SU-DHL-6 (cell line): ENCODE measurements at regions not wholly inside any gene's neighbourhood (a gene's known extent, or its start where the extent isn't known, plus 50 kb on each side); places are given as distances from the start of the nearest gene placed in this dataset.
"Not testable (repeated sequence)": the region's sequence is repeated elsewhere in the genome, so short reads cannot be mapped to it uniquely, and the experiment has no call there.

Experiments
- H2AFZ ChIP-seq: fragments of 200-600 bp; sonication (generic); 2 replicates; pipeline ENCODE4 v1.6.1; 2014; ENCODE audit warnings: low read depth, mild to moderate bottlenecking, moderate library complexity, mixed read lengths, antibody characterized with exemption, low read length; ENCODE audit not compliant: severe bottlenecking
- H3F3A ChIP-seq: fragments of 200-600 bp; shearing (Covaris generic); 2 replicates; pipeline ENCODE4 v1.6.0; 2016; ENCODE audit warnings: antibody characterized with exemption, mild to moderate bottlenecking; ENCODE audit not compliant: insufficient read depth
- H3K27ac ChIP-seq: fragments of 200-600 bp; sonication (generic); 2 replicates; pipeline ENCODE4 v1.5.1; 2016; ENCODE audit warnings: low read depth, mild to moderate bottlenecking, low read length, moderate library complexity, mixed read lengths
- H3K27me3 ChIP-seq: fragments of 200-600 bp; sonication (generic), shearing (Covaris generic); 2 replicates; pipeline ENCODE4 v1.6.0; 2014; ENCODE audit warnings: mild to moderate bottlenecking, low read length
- H3K36me3 ChIP-seq: fragments of 200-600 bp; sonication (generic); 2 replicates; pipeline ENCODE4 v1.6.1; 2014; ENCODE audit warnings: mild to moderate bottlenecking, low read length, mixed read lengths
- H3K4me2 ChIP-seq: fragments of 300-600, 200-600 bp; shearing (Covaris generic), sonication (generic); 2 replicates; pipeline ENCODE4 v1.6.0; 2014; ENCODE audit warnings: low read length, low read depth, mild to moderate bottlenecking; ENCODE audit not compliant: poor library complexity, severe bottlenecking
- H3K4me3 ChIP-seq: fragments of 200-600 bp; sonication (generic); 2 replicates; pipeline ENCODE4 v1.5.1; 2014; ENCODE audit warnings: antibody characterized with exemption, low read length, mild to moderate bottlenecking, mixed read lengths; ENCODE audit not compliant: insufficient read depth, poor library complexity, severe bottlenecking
- H3K79me2 ChIP-seq: fragments of 200-600 bp; sonication (generic); 2 replicates; pipeline ENCODE4 v1.6.1; 2014; ENCODE audit warnings: mild to moderate bottlenecking, low read length, moderate library complexity; ENCODE audit not compliant: insufficient read depth
- H3K9ac ChIP-seq: fragments of 200-600 bp; sonication (generic); 2 replicates; pipeline ENCODE4 v1.7.0; 2014; ENCODE audit warnings: mild to moderate bottlenecking, low read length
- H3K9me2 ChIP-seq: fragments of 200-600 bp; sonication (generic); replicated peaks from 2 replicates; pipeline ENCODE4 v1.6.1; 2014; ENCODE audit warnings: low read length; ENCODE audit not compliant: insufficient read depth
- H3K9me3 ChIP-seq: fragments of 200-600 bp; sonication (generic); 2 replicates; pipeline ENCODE4 v1.6.1; 2014; ENCODE audit warnings: low read length, mixed read lengths; ENCODE audit not compliant: insufficient read depth
- H4K20me1 ChIP-seq: fragments of 200-600 bp; sonication (generic); 2 replicates; pipeline ENCODE4 v1.6.1; 2014; ENCODE audit warnings: low read depth, mild to moderate bottlenecking, antibody characterized with exemption, low read length, moderate library complexity, mixed read lengths
- CTCF ChIP-seq: fragments of 200-600 bp; sonication (generic); IDR thresholded peaks from one replicate; pipeline ENCODE4 v1.5.1; 2017; ENCODE audit warnings: antibody characterized with exemption, mild to moderate bottlenecking, low read length, moderate library complexity; ENCODE audit not compliant: insufficient read depth, poor library complexity, severe bottlenecking
- EZH2phosphoT487 ChIP-seq: fragments of 200-600 bp; sonication (generic), shearing (Covaris generic); conservative IDR thresholded peaks from 2 replicates; pipeline ENCODE4 v1.6.1; 2018; ENCODE audit warnings: mild to moderate bottlenecking, antibody characterized with exemption, low read length, moderate library complexity, mixed read lengths

DNA sequence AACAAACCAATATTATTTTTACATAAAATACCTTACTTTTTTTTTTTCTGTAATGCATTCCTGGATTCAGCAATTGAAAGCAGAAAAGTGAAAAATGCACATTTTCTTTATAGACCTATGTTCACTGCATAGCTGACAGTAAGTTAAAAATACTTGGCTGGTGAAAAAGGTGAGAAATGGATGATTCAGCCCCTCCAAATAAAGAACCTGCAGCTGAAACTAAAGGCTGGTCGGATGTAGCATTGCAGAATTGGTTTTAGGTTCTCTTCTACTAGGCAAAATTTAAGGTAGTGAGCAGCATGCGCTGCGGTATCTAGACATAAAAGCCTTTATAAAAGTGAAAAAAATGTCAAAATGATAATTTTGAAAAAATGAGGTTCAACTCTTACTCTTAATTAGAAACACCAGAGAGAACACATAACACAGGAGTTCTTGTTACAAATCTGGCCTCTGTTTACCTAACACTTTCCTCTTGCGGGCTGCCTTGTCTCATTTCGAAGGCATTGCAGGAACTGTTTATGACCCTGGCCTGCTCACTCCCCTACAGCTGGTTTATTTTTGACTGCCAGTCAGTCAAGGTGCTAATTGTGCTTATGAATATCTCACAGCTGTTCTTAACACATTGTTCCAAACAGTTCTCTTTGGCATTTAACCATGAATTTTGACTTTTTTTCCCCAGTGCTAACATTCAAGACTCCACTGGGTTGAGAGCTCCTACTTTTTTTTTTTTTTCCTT is 455.4 kb upstream of the TBL1XR1 start:
- Histone ChIP-seq H4K20me1 (no peaks in the 10 kb centered on the region), H3K27me3 (no peaks in the 10 kb centered on the region), H3F3A (no peaks in the 10 kb centered on the region), H3K27ac (no peak overlapping the region), H3K79me2 (no peaks in the 10 kb centered on the region), H3K36me3 (no peaks in the 10 kb centered on the region), H3K9ac (no peak overlapping the region), H3K4me2 (no peak overlapping the region), H3K9me3 (no peaks in the 10 kb centered on the region), H3K9me2 (no peaks in the 10 kb centered on the region), H3K4me3 (no peak overlapping the region), H2AFZ (no peak overlapping the region)
- TF ChIP-seq EZH2phosphoT487: no peak
- no peak for TF ChIP-seq CTCF

DNA sequence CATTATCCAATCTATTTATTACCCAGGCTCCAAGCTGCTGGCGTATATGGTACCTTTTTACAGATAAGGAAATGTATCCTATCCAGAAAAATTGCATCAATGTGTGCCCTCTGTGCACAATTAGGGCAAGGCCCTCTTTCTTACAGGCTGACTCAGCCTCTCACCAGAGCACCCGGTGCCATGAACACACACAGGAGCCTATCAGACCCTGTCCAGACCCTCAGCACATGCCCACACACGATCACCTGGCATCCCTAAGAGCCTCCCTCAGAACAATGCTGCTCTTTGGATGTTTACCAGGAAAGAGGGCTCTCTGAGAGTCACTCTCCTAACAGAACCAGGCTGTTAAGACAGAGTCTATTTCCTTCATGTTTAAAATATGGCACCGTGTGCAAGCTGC is 460.0 kb upstream of the TBL1XR1 start:
- Histone ChIP-seq H3K27me3 (no peaks in the 10 kb centered on the region), H3K79me2 (no peaks in the 10 kb centered on the region), H3K4me2 (no peak overlapping the region), H3K4me3 (no peak overlapping the region), H3K36me3 (no peaks in the 10 kb centered on the region), H3K27ac (no peak overlapping the region), H2AFZ (no peak overlapping the region), H3K9ac (no peak overlapping the region), H3K9me3 (no peaks in the 10 kb centered on the region), H3K9me2 (no peaks in the 10 kb centered on the region), H4K20me1 (no peaks in the 10 kb centered on the region), H3F3A (no peaks in the 10 kb centered on the region)
- TF ChIP-seq CTCF (no peak), EZH2phosphoT487 (no peak)

- Histone ChIP-seq H3K4me3 (no peak overlapping the region), H3K36me3 (no peaks in the 10 kb centered on the region), H3K9ac (no peak overlapping the region), H3K27ac (no peak overlapping the region), H2AFZ (no peak overlapping the region), H4K20me1 (no peaks in the 10 kb centered on the region), H3K9me3 (no peaks in the 10 kb centered on the region), H3K27me3 (no peaks in the 10 kb centered on the region), H3K9me2 (no peaks in the 10 kb centered on the region), H3K4me2 (no peak overlapping the region), H3F3A (no peaks in the 10 kb centered on the region), H3K79me2 (no peaks in the 10 kb centered on the region)
- TF ChIP-seq CTCF: no peak
- TF ChIP-seq EZH2phosphoT487: no peak
These were observed 461.1 kb upstream of the TBL1XR1 start for GRCh38 chr3:177658354-177658753.

DNA sequence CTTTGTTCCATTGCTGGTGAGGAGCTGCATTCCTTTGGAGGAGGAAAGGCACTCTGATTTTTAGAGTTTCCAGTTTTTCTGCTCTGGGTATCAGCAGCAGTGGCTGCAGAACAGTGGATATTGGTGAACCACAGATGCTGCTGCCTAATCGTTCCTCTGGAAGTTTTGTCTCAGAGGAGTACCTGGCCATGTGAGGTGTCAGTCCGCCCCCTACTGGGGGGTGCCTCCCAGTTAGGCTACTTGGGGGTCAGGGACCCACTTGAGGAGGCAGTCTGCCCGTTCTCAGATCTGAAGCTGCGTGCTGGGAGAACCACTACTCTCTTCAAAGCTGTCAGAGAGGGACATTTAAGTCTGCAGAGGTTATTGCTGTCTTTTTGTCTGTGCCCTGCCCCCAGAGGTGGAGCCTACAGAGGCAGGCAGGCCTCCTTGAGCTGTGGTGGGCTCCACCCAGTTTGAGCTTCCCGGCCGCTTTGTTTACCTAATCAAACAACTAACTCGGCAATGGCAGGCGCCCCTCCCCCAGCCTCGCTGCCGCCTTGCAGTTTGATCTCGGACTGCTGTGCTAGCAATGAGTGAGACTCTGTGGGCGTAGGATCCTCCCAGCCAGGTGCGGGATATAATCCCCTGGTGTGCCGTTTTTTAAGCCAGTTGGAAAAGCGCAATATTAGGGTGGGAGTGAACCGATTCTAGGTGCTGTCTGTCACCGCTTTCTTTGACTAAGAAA is 467.3 kb upstream of the TBL1XR1 start:
- not testable (repeated sequence) for H3K4me3 ChIP-seq, H3K9me2 ChIP-seq, H3F3A ChIP-seq, H2AFZ ChIP-seq, H3K9me3 ChIP-seq, H3K36me3 ChIP-seq, H3K79me2 ChIP-seq, H4K20me1 ChIP-seq, H3K9ac ChIP-seq, H3K27ac ChIP-seq, H3K4me2 ChIP-seq, H3K27me3 ChIP-seq
